ENCODE measurements at regions not wholly inside any gene's neighbourhood (a gene's known extent, or its start where the extent isn't known, plus 50 kb on each side); places are given as distances from the start of the nearest gene placed in this dataset.

DNA sequence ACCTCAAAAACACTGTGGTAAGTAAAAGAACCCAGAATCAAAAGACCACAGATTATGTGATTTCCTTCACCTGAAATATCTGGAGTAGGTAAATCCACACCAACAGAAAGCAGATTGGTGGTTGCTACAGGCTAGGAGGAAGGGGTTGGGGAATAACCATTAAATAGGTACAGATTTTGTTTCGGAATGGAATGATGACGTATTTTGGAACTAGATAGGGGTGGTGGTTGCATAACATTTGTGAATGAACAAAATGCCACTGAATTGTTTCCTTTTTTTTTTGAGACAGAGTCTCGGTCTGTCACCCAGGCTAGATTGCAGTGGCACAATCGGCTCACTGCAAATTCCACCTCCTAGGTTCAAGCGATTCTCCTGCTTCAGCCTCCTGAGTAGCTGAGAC lies 100.9 kb upstream of the RBFOX1 start:
- TF ChIP-seq POLR2AphosphoS5 (IDR thresholded peaks at IDR 0.05; ENCODE audit: low read depth, low read length) (no peak), TAF1 (IDR thresholded peaks at IDR 0.05; ENCODE audit: borderline replicate concordance, insufficient read depth, low read length) (no peak)
